Kidney (tissue), 13 donors: ENCODE measurements at regions not wholly inside any gene's neighbourhood (a gene's known extent, or its start where the extent isn't known, plus 50 kb on each side); places are given as distances from the start of the nearest gene placed in this dataset.

Experiments
- DNase-seq, 5 donors: peaks; one replicate each; pipeline ENCODE4 v3.0.0-alpha.2; 2013 to 2020
- FAIRE-seq: peaks from 2 replicates; lab custom pipeline; 2012; peaks lifted over from hg19 to GRCh38; lab: Jason Lieb, UNC
- H3K27ac ChIP-seq, 2 donors: one replicate each; pipeline ENCODE4 v1.7.0; 2013; ENCODE audit warnings: low read depth in 2 of 2, low read length in 2 of 2, inconsistent platforms in 1 of 2
- H3K27me3 ChIP-seq: one replicate; pipeline ENCODE4 v1.7.1; 2013; ENCODE audit warnings: low read length, inconsistent platforms; ENCODE audit not compliant: control insufficient read depth, insufficient read depth
- H3K36me3 ChIP-seq, 3 donors: one replicate each; pipeline versions ENCODE4 v1.7.0 to v1.7.1; 2013; ENCODE audit warnings: low read length in 3 of 3, control low read depth in 1 of 3, inconsistent platforms in 1 of 3; ENCODE audit not compliant: insufficient read depth in 3 of 3, control insufficient read depth in 2 of 3
- H3K4me1 ChIP-seq, 3 donors: one replicate each; pipeline versions ENCODE4 v1.7.0 to v1.7.1; 2013; ENCODE audit warnings: low read length in 3 of 3, inconsistent platforms in 1 of 3, low read depth in 1 of 3; ENCODE audit not compliant: control insufficient read depth in 2 of 3, insufficient read depth in 2 of 3
- H3K4me3 ChIP-seq, 3 donors: one replicate each; pipeline versions ENCODE4 v1.7.0 to v1.8.1; 2013; ENCODE audit warnings: low read length in 3 of 3, control low read depth in 1 of 3, inconsistent platforms in 1 of 3
- H3K9ac ChIP-seq, 3 donors: one replicate each; pipeline versions ENCODE4 v1.7.0 to v1.7.1; 2013; ENCODE audit warnings: low read length in 3 of 3, control low read depth in 1 of 3, inconsistent platforms in 1 of 3
- H3K9me3 ChIP-seq, 3 donors: one replicate each; pipeline versions ENCODE4 v1.7.0 to v1.7.1; 2013; ENCODE audit warnings: low read length in 3 of 3, control low read depth in 1 of 3, inconsistent platforms in 1 of 3; ENCODE audit not compliant: control insufficient read depth in 2 of 3, insufficient read depth in 1 of 3
- intact Hi-C: fragments of 100-400 bp; cut with DNase I; formaldehyde crosslinking; loops from one replicate; pipeline ENCODE4 v1.11.1; 2022
- TF ChIP-seq, protein P1 (sequence below): IDR thresholded peaks from 3 replicates; pipeline ENCODE4 v1.5.1; 2012; ENCODE audit warnings: mild to moderate bottlenecking, moderate library complexity, borderline replicate concordance; ENCODE audit not compliant: insufficient read depth; ENCODE audit errors: extremely low read depth
- donor health status: control.
- donor health status: control.
- donor health status: control.
- donor health status: control.
- donor health status: control.
- donor health status: DM: yes; HTN: yes; CAD: no.
- donor health status: Normal renal cell carcinoma (clear cell type).

DNA sequence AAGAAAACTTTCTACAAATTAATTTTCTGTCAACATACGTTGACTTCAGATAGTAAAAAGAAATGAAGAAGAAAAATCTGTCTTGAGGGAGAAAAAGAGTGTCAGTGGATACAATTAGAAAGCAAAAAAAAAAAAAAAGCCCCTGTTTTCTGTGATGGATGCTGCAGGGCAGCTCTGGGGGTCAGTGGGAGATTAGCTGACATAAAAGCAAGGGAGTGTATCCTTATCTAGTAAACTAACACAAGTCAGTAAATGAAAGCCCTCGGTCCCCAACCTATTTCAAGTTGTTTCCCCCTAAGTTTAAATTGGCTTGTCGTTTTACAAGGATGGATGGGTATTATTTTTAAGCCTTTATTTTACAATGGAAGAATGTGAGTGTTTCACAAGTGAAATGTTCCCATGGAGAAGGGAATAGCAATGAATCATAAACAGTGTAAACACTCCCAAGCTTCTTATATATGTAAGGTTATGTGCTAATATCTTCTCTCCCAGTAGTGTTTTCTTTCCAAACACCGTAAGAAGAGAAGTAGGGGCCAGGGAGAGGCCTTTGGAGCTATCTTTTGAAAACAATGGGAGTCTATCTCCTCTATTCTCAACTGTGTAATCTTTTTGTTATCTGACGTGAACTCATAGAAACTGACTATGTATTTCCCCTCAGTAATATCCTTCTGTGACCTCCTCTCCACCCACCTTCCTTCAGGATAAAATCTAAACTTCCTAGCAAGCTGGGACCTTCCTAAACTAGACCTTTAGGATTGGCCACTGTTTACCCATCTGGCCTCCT lies 347.7 kb downstream of the FBXO8 start:
- Histone ChIP-seq H3K9ac (no peak overlapping the region), H3K27me3 (no peaks in the 10 kb centered on the region), H3K27ac (no peak overlapping the region), H3K4me1 (no peaks in the 10 kb centered on the region), H3K36me3 (no peaks in the 10 kb centered on the region), H3K4me3 (no peak overlapping the region), H3K9me3 (no peaks in the 10 kb centered on the region)
- peak in 2 of 5 donors; percentile 19 to 40 for DNase-seq
- intact Hi-C loops, result no loop called here
- FAIRE-seq, result no peak
- TF ChIP-seq, protein P1, sequence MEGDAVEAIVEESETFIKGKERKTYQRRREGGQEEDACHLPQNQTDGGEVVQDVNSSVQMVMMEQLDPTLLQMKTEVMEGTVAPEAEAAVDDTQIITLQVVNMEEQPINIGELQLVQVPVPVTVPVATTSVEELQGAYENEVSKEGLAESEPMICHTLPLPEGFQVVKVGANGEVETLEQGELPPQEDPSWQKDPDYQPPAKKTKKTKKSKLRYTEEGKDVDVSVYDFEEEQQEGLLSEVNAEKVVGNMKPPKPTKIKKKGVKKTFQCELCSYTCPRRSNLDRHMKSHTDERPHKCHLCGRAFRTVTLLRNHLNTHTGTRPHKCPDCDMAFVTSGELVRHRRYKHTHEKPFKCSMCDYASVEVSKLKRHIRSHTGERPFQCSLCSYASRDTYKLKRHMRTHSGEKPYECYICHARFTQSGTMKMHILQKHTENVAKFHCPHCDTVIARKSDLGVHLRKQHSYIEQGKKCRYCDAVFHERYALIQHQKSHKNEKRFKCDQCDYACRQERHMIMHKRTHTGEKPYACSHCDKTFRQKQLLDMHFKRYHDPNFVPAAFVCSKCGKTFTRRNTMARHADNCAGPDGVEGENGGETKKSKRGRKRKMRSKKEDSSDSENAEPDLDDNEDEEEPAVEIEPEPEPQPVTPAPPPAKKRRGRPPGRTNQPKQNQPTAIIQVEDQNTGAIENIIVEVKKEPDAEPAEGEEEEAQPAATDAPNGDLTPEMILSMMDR, result no peak

DNA sequence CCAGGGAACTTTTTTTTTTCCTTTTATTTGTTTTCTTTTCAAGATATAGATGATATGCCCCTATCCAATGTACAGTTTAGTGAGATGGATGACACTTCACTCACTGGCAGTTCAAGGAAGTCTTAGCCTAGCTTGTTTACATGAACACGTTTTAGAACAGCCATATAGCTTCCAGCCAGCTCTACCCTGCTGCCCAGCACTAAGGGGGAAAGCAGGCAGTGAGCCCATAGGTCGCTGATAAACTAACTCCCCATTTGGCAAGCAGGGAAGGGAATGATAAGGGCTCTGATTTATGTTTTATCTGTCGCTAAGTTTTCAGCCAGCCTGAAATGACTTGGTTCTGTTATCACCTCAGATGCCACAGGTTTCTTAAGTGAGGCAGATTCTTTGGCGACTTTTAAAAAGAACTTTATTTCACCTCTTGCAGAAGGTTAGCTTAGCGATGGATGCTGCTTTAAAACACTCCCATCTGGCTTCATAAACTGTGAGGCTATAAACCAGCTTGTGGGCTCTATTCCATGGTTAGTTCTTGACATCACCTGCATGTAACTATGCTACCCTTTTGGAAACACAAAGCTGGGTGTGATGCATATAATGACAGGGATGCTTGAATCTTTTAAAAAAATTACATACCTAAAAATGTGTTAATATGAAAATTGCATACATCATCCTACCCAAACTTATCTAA lies 348.4 kb downstream of the FBXO8 start:
- Histone ChIP-seq H3K27me3 (no peaks in the 10 kb centered on the region), H3K36me3 (no peaks in the 10 kb centered on the region), H3K4me3 (no peak overlapping the region), H3K9ac (no peak overlapping the region), H3K9me3 (no peaks in the 10 kb centered on the region), H3K27ac (no peak overlapping the region), H3K4me1 (no peaks in the 10 kb centered on the region)
- TF ChIP-seq, protein P1, result no peak
- FAIRE-seq (no peak), DNase-seq (peak in 2 of 5 donors; percentile 9 to 22)
- intact Hi-C loops, result no loop called here

DNA sequence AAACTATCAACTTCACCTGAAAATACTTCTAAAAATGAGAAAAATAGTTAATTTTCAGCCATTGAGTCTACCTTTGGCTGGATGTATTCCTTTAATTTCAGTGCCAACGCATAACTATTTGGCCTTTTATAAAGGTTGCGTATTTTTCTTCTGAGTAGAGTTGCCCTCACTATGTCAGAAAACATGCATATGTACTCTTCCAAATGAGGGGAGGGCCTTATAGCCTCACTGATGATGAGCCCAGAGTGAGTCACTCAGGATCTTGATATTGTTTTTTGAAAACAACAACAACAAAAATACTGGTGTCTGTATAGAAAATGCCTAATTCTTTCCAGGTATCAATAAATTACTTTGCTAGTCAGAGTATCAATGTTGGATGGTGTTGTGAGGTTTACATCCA lies 349.3 kb downstream of the FBXO8 start:
- Histone ChIP-seq H3K36me3 (no peaks in the 10 kb centered on the region), H3K9ac (no peak overlapping the region), H3K9me3 (no peaks in the 10 kb centered on the region), H3K27me3 (no peaks in the 10 kb centered on the region), H3K4me1 (no peaks in the 10 kb centered on the region), H3K27ac (no peak overlapping the region), H3K4me3 (no peak overlapping the region)
- TF ChIP-seq, protein P1, result no peak
- DNase-seq (no peak), FAIRE-seq (no peak)
- intact Hi-C loops, result no loop called here
